IMR-90 (cell line): ENCODE measurements at regions not wholly inside any gene's neighbourhood (a gene's known extent, or its start where the extent isn't known, plus 50 kb on each side); places are given as distances from the start of the nearest gene placed in this dataset.

ENCODE experiments used
- ATAC-seq: fragments of 200-7000 bp; cut with Tn5 transposase; 2 replicates; pipeline ENCODE4 v1.9.1; 2020; ENCODE audit warnings: low read depth, mild to moderate bottlenecking, moderate library complexity
- BruUV-seq: library from RNA; stranded (reverse); fragments of 400-500 nt; replicated peaks from 2 replicates; lab custom pipeline; 2021; lab: Mats Ljungman, UMichigan
- CTCF ChIA-PET: fragments of 300-600 bp; formaldehyde crosslinking; extraction: SDS; loops from one replicate; lab custom pipeline; 2021; ENCODE audit warnings: antibody characterized with exemption; lab: Yijun Ruan, JAX
- POLR2A ChIA-PET: fragments of 300-600 bp; sonication (Branson Sonifier 250); formaldehyde crosslinking; loops from one replicate; lab custom pipeline; 2022; ENCODE audit warnings: antibody characterized with exemption; ENCODE audit not compliant: unreplicated experiment; lab: Charles Lee
- DNase-seq: peaks from one replicate; pipeline ENCODE4 v3.0.0; 2013
- H2AFZ ChIP-seq: replicated peaks from 2 replicates; pipeline ENCODE3; 2013; ENCODE audit warnings: low read length, mild to moderate bottlenecking; ENCODE audit not compliant: poor library complexity
- H2AK5ac ChIP-seq: 2 replicates; pipeline ENCODE4 v1.6.1; 2013; ENCODE audit warnings: low read depth, low read length, inconsistent platforms
- H2AK9ac ChIP-seq: replicated peaks from 2 replicates; pipeline ENCODE3; 2013; ENCODE audit warnings: mild to moderate bottlenecking, low read depth, low read length, moderate library complexity; ENCODE audit not compliant: poor library complexity
- H2BK120ac ChIP-seq: 2 replicates; pipeline ENCODE4 v1.6.1; 2013; ENCODE audit warnings: low read depth, low read length, inconsistent platforms
- H2BK15ac ChIP-seq: 3 replicates; pipeline ENCODE4 v1.6.1; 2013; ENCODE audit warnings: low read depth, low read length, inconsistent platforms
- H2BK20ac ChIP-seq: 2 replicates; pipeline ENCODE4 v1.6.1; 2013; ENCODE audit warnings: low read depth, mild to moderate bottlenecking, inconsistent platforms, low read length, moderate library complexity
- H2BK5ac ChIP-seq: 2 replicates; pipeline ENCODE4 v1.6.1; 2013; ENCODE audit warnings: mild to moderate bottlenecking, low read depth, low read length, inconsistent platforms; ENCODE audit not compliant: poor library complexity, severe bottlenecking
- H3K14ac ChIP-seq: replicated peaks from 2 replicates; pipeline ENCODE4 v1.6.1; 2013; ENCODE audit warnings: low read depth, low read length, inconsistent platforms
- H3K18ac ChIP-seq: 2 replicates; pipeline ENCODE4 v1.6.1; 2013; ENCODE audit warnings: low read depth, low read length, control low read depth
- H3K23ac ChIP-seq: 2 replicates; pipeline ENCODE4 v1.6.1; 2013; ENCODE audit warnings: low read depth, low read length, inconsistent platforms
- H3K27ac ChIP-seq: 2 replicates; pipeline ENCODE4 v1.5.1; 2013; ENCODE audit warnings: mild to moderate bottlenecking, control low read depth, low read length; ENCODE audit not compliant: insufficient read depth
- H3K27me3 ChIP-seq: 2 replicates; pipeline ENCODE4 v1.6.1; 2013; ENCODE audit warnings: low read length; ENCODE audit not compliant: control insufficient read depth, insufficient read depth
- H3K36me3 ChIP-seq: 2 replicates; pipeline ENCODE4 v1.6.1; 2013; ENCODE audit warnings: low read length, mixed read lengths; ENCODE audit not compliant: control insufficient read depth, insufficient read depth
- H3K4ac ChIP-seq: 2 replicates; pipeline ENCODE4 v1.6.1; 2013; ENCODE audit warnings: low read depth, low read length, inconsistent platforms
- H3K4me1 ChIP-seq: 2 replicates; pipeline ENCODE4 v1.6.1; 2013; ENCODE audit warnings: low read length, mixed read lengths; ENCODE audit not compliant: control insufficient read depth, insufficient read depth
- H3K4me2 ChIP-seq: 2 replicates; pipeline ENCODE4 v1.6.1; 2013; ENCODE audit warnings: low read depth, mild to moderate bottlenecking, control low read depth, low read length, moderate library complexity
- H3K4me3 ChIP-seq: 2 replicates; pipeline ENCODE4 v1.5.1; 2013; ENCODE audit warnings: low read depth, mild to moderate bottlenecking, control low read depth, low read length, moderate library complexity; ENCODE audit not compliant: insufficient read depth
- H3K56ac ChIP-seq: 2 replicates; pipeline ENCODE4 v1.6.1; 2013; ENCODE audit warnings: low read length, inconsistent platforms; ENCODE audit not compliant: insufficient read depth; ENCODE audit errors: extremely low read depth
- H3K79me1 ChIP-seq, 2 experiments: 2 replicates each; pipeline ENCODE4 v1.6.1; 2013; ENCODE audit warnings: low read length in 2 of 2, inconsistent platforms in 1 of 2, low read depth in 1 of 2
- H3K9ac ChIP-seq: 2 replicates; pipeline ENCODE4 v1.6.1; 2013; ENCODE audit warnings: low read depth, low read length, control low read depth
- H3K9me1 ChIP-seq: 2 replicates; pipeline ENCODE4 v1.6.1; 2013; ENCODE audit warnings: low read length, inconsistent platforms; ENCODE audit not compliant: insufficient read depth
- H3K9me3 ChIP-seq: 2 replicates; pipeline ENCODE4 v1.6.1; 2013; ENCODE audit warnings: low read length; ENCODE audit not compliant: control insufficient read depth, insufficient read depth
- H4K20me1 ChIP-seq: 2 replicates; pipeline ENCODE4 v1.6.1; 2013; ENCODE audit warnings: low read length, inconsistent platforms; ENCODE audit not compliant: insufficient read depth
- H4K5ac ChIP-seq: 2 replicates; pipeline ENCODE4 v1.6.1; 2013; ENCODE audit warnings: mild to moderate bottlenecking, low read depth, low read length, control low read depth
- H4K8ac ChIP-seq, 2 experiments: 2 replicates each; pipeline ENCODE4 v1.6.1; 2013; ENCODE audit warnings: low read depth in 2 of 2, low read length in 2 of 2, control low read depth in 1 of 2, inconsistent platforms in 1 of 2
- H4K91ac ChIP-seq: 2 replicates; pipeline ENCODE4 v1.6.1; 2013; ENCODE audit warnings: low read depth, low read length, inconsistent platforms; ENCODE audit not compliant: insufficient read depth
- CEBPB ChIP-seq: IDR thresholded peaks from 2 replicates; pipeline ENCODE4 v1.6.1; 2012; ENCODE audit warnings: low read depth, low read length, improper control_type of control experiment
- CTCF ChIP-seq: conservative IDR thresholded peaks from 2 replicates; pipeline ENCODE4 v1.5.1; 2012; ENCODE audit warnings: mild to moderate bottlenecking, low read depth, low read length, improper control_type of control experiment
- ELK1 ChIP-seq: fragments of 150-350 bp; IDR thresholded peaks from 2 replicates; pipeline ENCODE4 v1.6.1; 2016; ENCODE audit warnings: low read depth, mild to moderate bottlenecking, low read length, moderate library complexity, borderline replicate concordance
- FOS ChIP-seq: fragments of 150-350 bp; IDR thresholded peaks from 2 replicates; pipeline ENCODE4 v1.6.1; 2016; ENCODE audit warnings: low read depth, low read length
- MAFK ChIP-seq: IDR thresholded peaks from 2 replicates; pipeline ENCODE4 v1.6.1; 2012; ENCODE audit warnings: low read depth, low read length, improper control_type of control experiment
- MXI1 ChIP-seq: IDR thresholded peaks from 2 replicates; pipeline ENCODE4 v1.6.1; 2012; ENCODE audit warnings: low read depth, mild to moderate bottlenecking, low read length, moderate library complexity, borderline replicate concordance
- NFE2L2 ChIP-seq: fragments of 150-350 bp; IDR thresholded peaks from 2 replicates; pipeline ENCODE4 v1.6.1; 2016; ENCODE audit warnings: low read depth, mild to moderate bottlenecking, low read length
- RCOR1 ChIP-seq: IDR thresholded peaks from 2 replicates; pipeline ENCODE4 v1.6.1; 2012; ENCODE audit warnings: mild to moderate bottlenecking, low read length, improper control_type of control experiment; ENCODE audit not compliant: insufficient replicate concordance
- RFX5 ChIP-seq: IDR thresholded peaks from 2 replicates; pipeline ENCODE4 v1.8.0; 2012; ENCODE audit warnings: low read depth, mild to moderate bottlenecking, low read length, moderate library complexity
- SMC3 ChIP-seq: fragments of 150-350 bp; IDR thresholded peaks from 2 replicates; pipeline ENCODE4 v1.6.1; 2016; ENCODE audit warnings: low read depth, mild to moderate bottlenecking, antibody characterized with exemption, low read length, moderate library complexity
- USF2 ChIP-seq: fragments of 150-350 bp; IDR thresholded peaks from 2 replicates; pipeline ENCODE4 v1.6.1; 2017; ENCODE audit warnings: mild to moderate bottlenecking, antibody characterized with exemption, low read length, low read depth
- WGBS, 2 experiments: methylation state at CpG; one replicate each; pipeline versions ENCODE4 v1.1.5 to v1.1.7; 2013; ENCODE audit warnings: missing lambda C conversion rate in 2 of 2; ENCODE audit not compliant: insufficient read length in 1 of 2; ENCODE audit errors: extremely low coverage in 2 of 2; 5-methylcytosine and 5-hydroxymethylcytosine counted together
- dilution Hi-C: fragments of 300-500 bp; cut with HindIII; formaldehyde crosslinking; loops from one replicate; pipeline ENCODE4 v1.14.3; 2018; ENCODE audit warnings: low sequenced_read_pairs; ENCODE audit not compliant: unreplicated experiment
- in situ Hi-C: fragments of 300-500 bp; cut with MboI; formaldehyde crosslinking; loops from 3 replicates; pipeline ENCODE4 v1.14.3; 2019; ENCODE audit warnings: low sequenced_read_pairs, inconsistent platforms, mixed read lengths
- intact Hi-C: fragments of 100-400 bp; cut with micrococcal nuclease; formaldehyde crosslinking; loops from 2 replicates; pipeline ENCODE4 v1.10.0; 2022

- H3K36me3 ChIP-seq, result no peaks in the 10 kb centered on the region
- H3K4me1 ChIP-seq, result no peaks in the 10 kb centered on the region
- no peak overlapping the region for H3K14ac ChIP-seq
- ChIA-PET CTCF (no interaction called here), POLR2A (no interaction called here)
- ATAC-seq, result no peak
- H3K9me1 ChIP-seq, result no peaks in the 10 kb centered on the region
- H2BK15ac ChIP-seq, result no peak overlapping the region
- intact Hi-C loops (no loop called here), dilution Hi-C loops (no loop called here), in situ Hi-C loops (no loop called here)
- DNase-seq, result no peak
- H2AK5ac ChIP-seq, result no peak overlapping the region
- no CpG with 5 or more reads among the region's 2 CpGs for WGBS, 2 experiments
- H2BK5ac ChIP-seq, result no peak overlapping the region
- no peak overlapping the region for H2BK20ac ChIP-seq
- TF ChIP-seq MXI1, result no peak
- TF ChIP-seq NFE2L2, result no peak
- TF ChIP-seq ELK1, result no peak
- no peak for TF ChIP-seq RFX5
- no peak for TF ChIP-seq MAFK
- TF ChIP-seq SMC3, result no peak
- TF ChIP-seq CTCF, result no peak
- TF ChIP-seq RCOR1, result no peak
- no peak for TF ChIP-seq CEBPB
- TF ChIP-seq USF2, result no peak
- TF ChIP-seq FOS, result no peak
- no peak overlapping the region for H2AK9ac ChIP-seq
- H3K23ac ChIP-seq, result no peak overlapping the region
- H3K4me2 ChIP-seq, result no peak overlapping the region
- H2BK120ac ChIP-seq, result no peak overlapping the region
- H3K4ac ChIP-seq, result no peak overlapping the region
- BruUV-seq, result no TSS peak
- H3K9ac ChIP-seq, result no peak overlapping the region
- no peaks in the 10 kb centered on the region for H4K20me1 ChIP-seq
- H3K4me3 ChIP-seq, result no peak overlapping the region
- H3K56ac ChIP-seq, result no peak overlapping the region
- H4K5ac ChIP-seq, result no peak overlapping the region
- peaks cover 54% of the 10 kb centered on the region for H3K27me3 ChIP-seq
- H4K8ac ChIP-seq, result no peak overlapping the region
- H3K18ac ChIP-seq, result no peak overlapping the region
- H2AFZ ChIP-seq, result no peak overlapping the region
- H3K27ac ChIP-seq, result no peak overlapping the region
- no peaks in the 10 kb centered on the region for H3K79me1 ChIP-seq
- peaks cover 3% of the 10 kb centered on the region; the same call in 1 of the 2 replicates for H3K9me3 ChIP-seq
- no peak overlapping the region for H4K91ac ChIP-seq
Measured at GRCh38 chr5:172506921-172507320, 52.6 kb upstream of the SH3PXD2B start.
